Activated T-helper 2 cell treated with anti-CD3 and anti-CD28 coated beads, Interferon-gamma antibody, Interleukin-2, Interleukin-4, amounts not matched to agents 10 μg/mL and 5 μg/mL and 100 μg/mL, durations not matched to agents 14 hours and 24 hours and 36 hours (primary cell): ENCODE measurements at regions not wholly inside any gene's neighbourhood (a gene's known extent, or its start where the extent isn't known, plus 50 kb on each side); places are given as distances from the start of the nearest gene placed in this dataset.

ENCODE experiments used
- DNase-seq: peaks from one replicate; pipeline ENCODE4 v3.0.0; 2021; ENCODE audit warnings: low spot score
- H3K27ac Mint-ChIP-seq: one replicate; pipeline ENCODE4 v1.8.0; 2021; ENCODE audit warnings: mixed read lengths
- H3K27me3 Mint-ChIP-seq: one replicate; pipeline ENCODE4 v1.8.0; 2021; ENCODE audit warnings: low read depth, mixed read lengths
- H3K36me3 Mint-ChIP-seq: one replicate; pipeline ENCODE4 v1.8.0; 2021; ENCODE audit warnings: low read depth, mixed read lengths
- H3K4me1 Mint-ChIP-seq: one replicate; pipeline ENCODE4 v1.8.0; 2021; ENCODE audit warnings: low read depth, mixed read lengths
- H3K4me3 Mint-ChIP-seq: one replicate; pipeline ENCODE4 v1.8.0; 2021; ENCODE audit warnings: low read depth, mild to moderate bottlenecking, moderate library complexity, mixed read lengths
- H3K9me3 Mint-ChIP-seq: one replicate; pipeline ENCODE4 v1.8.0; 2021; ENCODE audit warnings: mixed read lengths
- intact Hi-C: fragments of 100-400 bp; cut with micrococcal nuclease; formaldehyde crosslinking; loops from one replicate; pipeline ENCODE4 v1.15.1; 2023

DNA sequence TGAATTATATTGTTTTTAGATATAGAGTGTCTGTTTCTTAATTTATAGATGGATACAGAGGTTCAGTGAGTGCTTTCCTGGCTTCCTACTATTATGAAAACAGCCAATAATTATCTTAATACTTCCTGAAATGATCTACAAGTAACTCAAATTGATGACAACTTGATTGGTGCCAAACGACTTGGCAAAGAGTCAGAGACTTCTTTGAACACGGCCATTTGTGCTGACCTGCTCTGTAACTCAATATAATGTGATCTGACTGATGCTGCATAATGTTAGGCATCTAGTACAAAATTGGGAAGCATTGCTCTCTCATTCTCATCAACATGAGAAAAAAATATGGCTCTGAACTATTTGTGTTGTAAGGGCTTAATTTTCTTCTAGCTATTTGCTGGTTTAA lies 193.9 kb downstream of the DIPK2A start:
- Mint-ChIP-seq H3K9me3 (no peaks in the 10 kb centered on the region), H3K4me3 (no peak overlapping the region), H3K4me1 (no peaks in the 10 kb centered on the region), H3K27me3 (no peaks in the 10 kb centered on the region), H3K27ac (no peak overlapping the region), H3K36me3 (no peaks in the 10 kb centered on the region)
- intact Hi-C loops: no loop called here
- DNase-seq: no peak

DNA sequence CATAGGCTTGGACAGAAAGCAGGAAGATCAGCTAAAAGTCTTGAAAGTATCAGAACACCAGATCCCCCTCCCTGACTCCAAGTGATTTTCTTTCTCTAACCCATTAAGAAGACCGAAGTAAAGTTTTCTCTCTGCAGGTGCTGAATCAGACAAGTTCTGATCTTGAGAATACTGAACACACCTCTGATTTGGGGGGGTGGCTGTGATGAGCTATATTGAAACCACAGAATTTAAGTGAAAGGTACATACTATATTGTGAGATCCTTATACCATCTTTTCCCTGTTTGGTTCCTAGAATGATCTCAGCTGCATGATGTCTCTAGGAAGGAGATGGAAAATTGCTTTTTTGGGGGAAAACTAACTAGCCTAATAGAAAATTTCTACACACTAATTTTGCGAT lies 196.0 kb downstream of the DIPK2A start:
- intact Hi-C loops: no loop called here
- H3K27ac Mint-ChIP-seq: no peak overlapping the region

GRCh38 chr3:144173491-144173890 lies 201.9 kb downstream of the DIPK2A start:
- no peak for DNase-seq
- no peak overlapping the region for H3K4me3 Mint-ChIP-seq
- H3K27me3 Mint-ChIP-seq: no peaks in the 10 kb centered on the region
- intact Hi-C loops: no loop called here
- H3K9me3 Mint-ChIP-seq: no peaks in the 10 kb centered on the region
- no peak overlapping the region for H3K27ac Mint-ChIP-seq
- no peaks in the 10 kb centered on the region for H3K36me3 Mint-ChIP-seq
- H3K4me1 Mint-ChIP-seq: no peaks in the 10 kb centered on the region

More for the DNA sequence above, 196.0 kb downstream of the DIPK2A start:
- no peak overlapping the region for H3K4me3 Mint-ChIP-seq
- H3K36me3 Mint-ChIP-seq: no peaks in the 10 kb centered on the region
- no peaks in the 10 kb centered on the region for H3K9me3 Mint-ChIP-seq
- H3K27me3 Mint-ChIP-seq: no peaks in the 10 kb centered on the region
- no peaks in the 10 kb centered on the region for H3K4me1 Mint-ChIP-seq
- no peak for DNase-seq

DNA sequence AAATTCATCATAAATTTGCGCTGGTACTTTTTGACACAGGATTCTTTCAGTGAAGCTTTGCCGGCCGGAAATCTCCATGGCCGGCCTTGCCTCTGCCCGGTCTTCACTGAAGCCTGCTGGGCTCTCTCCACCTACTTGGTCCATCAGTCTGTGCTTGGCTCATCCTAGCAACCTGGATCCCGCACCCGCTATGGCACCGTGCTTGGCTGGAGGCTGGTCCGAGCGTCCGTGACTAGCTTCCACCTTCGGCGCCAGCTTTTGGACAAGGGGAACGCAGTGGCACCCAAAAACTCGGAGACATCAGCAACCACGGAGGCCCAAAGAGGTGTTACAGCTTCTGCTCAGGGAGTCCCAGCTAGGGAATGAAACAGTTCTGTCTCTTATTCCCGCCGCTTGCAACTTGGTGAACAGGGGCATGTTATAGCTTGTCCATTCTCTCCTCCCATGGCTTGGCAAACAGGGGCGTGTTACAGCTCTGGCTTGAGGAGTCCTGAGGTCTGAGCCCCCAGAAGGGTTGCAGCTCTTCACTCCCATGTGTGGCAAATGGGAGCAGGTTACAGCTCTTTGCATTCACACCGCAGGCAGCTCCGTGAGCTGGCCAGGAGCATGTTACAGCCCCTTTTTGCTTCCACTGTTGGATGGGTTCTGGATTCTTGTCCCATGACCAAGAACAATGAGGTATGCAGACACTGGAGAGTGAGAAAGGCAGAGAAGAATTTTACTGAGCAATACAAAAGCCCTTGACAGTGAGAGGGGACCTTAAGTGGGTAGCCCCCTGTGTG lies 204.2 kb downstream of the DIPK2A start:
- intact Hi-C loops: no loop called here
- H3K9me3 Mint-ChIP-seq: no peaks in the 10 kb centered on the region
- no peaks in the 10 kb centered on the region for H3K4me1 Mint-ChIP-seq

DNA sequence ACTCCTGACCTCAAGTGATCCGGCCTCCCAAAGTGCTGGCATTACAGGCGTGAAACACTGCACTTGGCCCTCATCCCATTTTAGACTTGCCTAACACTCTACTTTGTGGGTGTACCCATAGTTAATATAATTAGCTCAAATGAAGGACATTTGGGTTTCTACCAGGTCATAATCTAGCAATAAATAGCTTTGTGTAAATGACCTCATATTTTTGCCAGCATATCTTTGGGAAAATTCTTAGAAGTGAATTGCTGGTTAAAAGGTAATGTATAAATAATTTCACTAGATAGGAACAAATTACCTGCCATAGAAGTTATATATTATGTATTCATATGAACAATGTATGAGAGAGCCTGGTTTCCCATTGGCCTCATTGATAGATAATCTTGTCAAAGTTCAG lies 206.0 kb downstream of the DIPK2A start:
- no peaks in the 10 kb centered on the region for H3K36me3 Mint-ChIP-seq
- intact Hi-C loops: no loop called here
- no peak overlapping the region for H3K27ac Mint-ChIP-seq
- DNase-seq: no peak
- no peak overlapping the region for H3K4me3 Mint-ChIP-seq
- no peaks in the 10 kb centered on the region for H3K9me3 Mint-ChIP-seq
- H3K4me1 Mint-ChIP-seq: no peaks in the 10 kb centered on the region
- H3K27me3 Mint-ChIP-seq: no peaks in the 10 kb centered on the region

More for the DNA sequence above, 204.2 kb downstream of the DIPK2A start:
- Mint-ChIP-seq H3K4me3 (no peak overlapping the region), H3K36me3 (no peaks in the 10 kb centered on the region), H3K27ac (no peak overlapping the region), H3K27me3 (no peaks in the 10 kb centered on the region)
- DNase-seq: no peak

DNA sequence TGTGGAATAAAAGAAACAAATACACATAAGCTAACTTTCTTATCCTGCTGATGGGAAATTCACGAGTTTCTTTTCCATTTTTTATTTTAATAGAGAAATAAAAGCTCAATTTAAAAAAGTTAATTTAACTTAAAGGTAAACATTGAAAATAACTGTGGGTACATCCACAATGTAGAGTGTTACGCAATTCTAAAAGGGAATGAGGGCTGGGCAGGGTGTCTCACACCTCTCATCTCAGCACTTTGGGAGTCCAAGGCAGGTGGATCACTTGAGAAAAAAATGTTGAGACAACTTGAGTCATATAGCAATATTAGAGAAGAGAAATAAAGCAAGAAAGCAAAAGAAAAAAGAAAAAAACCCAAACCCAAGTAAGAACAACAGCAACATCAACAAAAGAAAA lies 207.0 kb downstream of the DIPK2A start:
- Mint-ChIP-seq H3K27ac (no peak overlapping the region), H3K36me3 (no peaks in the 10 kb centered on the region), H3K9me3 (no peaks in the 10 kb centered on the region), H3K4me1 (no peaks in the 10 kb centered on the region), H3K27me3 (no peaks in the 10 kb centered on the region), H3K4me3 (no peak overlapping the region)
- intact Hi-C loops: no loop called here
- no peak for DNase-seq

DNA sequence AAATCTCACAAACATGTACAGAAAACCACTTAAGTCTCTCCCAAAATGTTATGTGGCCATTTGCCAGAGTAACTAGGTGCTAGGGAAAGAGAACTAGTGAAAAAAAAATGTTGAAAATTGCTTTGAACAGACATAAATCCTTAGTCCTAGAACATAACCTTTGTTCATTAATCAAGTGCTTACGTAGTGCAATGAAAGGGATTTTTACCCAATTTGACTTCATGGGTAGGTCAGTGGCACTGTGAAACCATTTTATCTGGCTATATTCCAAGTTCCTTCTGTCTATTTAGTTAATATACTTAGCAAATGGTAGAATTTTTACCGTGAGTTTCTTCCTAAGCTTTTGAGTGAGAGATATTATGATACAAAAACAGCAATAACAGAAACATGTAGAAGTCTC lies 209.4 kb downstream of the DIPK2A start:
- no peaks in the 10 kb centered on the region for H3K27me3 Mint-ChIP-seq
- no peak overlapping the region for H3K4me3 Mint-ChIP-seq
- no peaks in the 10 kb centered on the region for H3K9me3 Mint-ChIP-seq
- H3K4me1 Mint-ChIP-seq: no peaks in the 10 kb centered on the region
- H3K36me3 Mint-ChIP-seq: no peaks in the 10 kb centered on the region
- no peak for DNase-seq
- no peak overlapping the region for H3K27ac Mint-ChIP-seq
- intact Hi-C loops: no loop called here

GRCh38 chr3:144182501-144182900 lies 210.9 kb downstream of the DIPK2A start:
- Mint-ChIP-seq H3K27ac (no peak overlapping the region), H3K9me3 (no peaks in the 10 kb centered on the region), H3K4me1 (no peaks in the 10 kb centered on the region), H3K4me3 (no peak overlapping the region), H3K36me3 (no peaks in the 10 kb centered on the region), H3K27me3 (no peaks in the 10 kb centered on the region)
- intact Hi-C loops: no loop called here
- DNase-seq: no peak

DNA sequence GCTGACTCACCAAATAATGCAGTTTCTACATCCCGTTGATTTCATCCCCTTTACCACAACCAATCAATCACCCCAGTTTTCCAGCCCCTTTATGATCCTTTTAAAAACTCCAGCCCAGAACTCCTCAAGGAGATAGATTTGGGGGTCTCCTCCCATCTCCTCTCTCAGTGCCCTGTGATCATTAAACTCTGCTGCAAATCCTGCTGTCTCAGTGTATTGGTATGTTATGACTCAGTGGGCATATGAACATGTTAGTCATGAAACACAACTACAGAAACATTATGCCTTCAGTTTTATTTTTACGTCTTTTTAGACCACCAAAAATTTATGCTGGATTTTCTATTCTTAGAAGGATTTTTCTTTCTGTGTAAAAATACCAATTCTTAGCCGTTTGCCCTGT lies 213.7 kb downstream of the DIPK2A start:
- no peaks in the 10 kb centered on the region for H3K4me1 Mint-ChIP-seq
- H3K9me3 Mint-ChIP-seq: no peaks in the 10 kb centered on the region
- H3K27ac Mint-ChIP-seq: no peak overlapping the region
- DNase-seq: no peak
- H3K27me3 Mint-ChIP-seq: no peaks in the 10 kb centered on the region
- intact Hi-C loops: no loop called here
- H3K36me3 Mint-ChIP-seq: no peaks in the 10 kb centered on the region
- no peak overlapping the region for H3K4me3 Mint-ChIP-seq

GRCh38 chr3:144187531-144188210 lies 216.0 kb downstream of the DIPK2A start:
- H3K4me1 Mint-ChIP-seq: no peaks in the 10 kb centered on the region
- no peaks in the 10 kb centered on the region for H3K36me3 Mint-ChIP-seq
- H3K9me3 Mint-ChIP-seq: no peaks in the 10 kb centered on the region
- H3K27me3 Mint-ChIP-seq: no peaks in the 10 kb centered on the region
- H3K27ac Mint-ChIP-seq: no peak overlapping the region
- DNase-seq: no peak
- no peak overlapping the region for H3K4me3 Mint-ChIP-seq
- intact Hi-C loops: no loop called here

DNA sequence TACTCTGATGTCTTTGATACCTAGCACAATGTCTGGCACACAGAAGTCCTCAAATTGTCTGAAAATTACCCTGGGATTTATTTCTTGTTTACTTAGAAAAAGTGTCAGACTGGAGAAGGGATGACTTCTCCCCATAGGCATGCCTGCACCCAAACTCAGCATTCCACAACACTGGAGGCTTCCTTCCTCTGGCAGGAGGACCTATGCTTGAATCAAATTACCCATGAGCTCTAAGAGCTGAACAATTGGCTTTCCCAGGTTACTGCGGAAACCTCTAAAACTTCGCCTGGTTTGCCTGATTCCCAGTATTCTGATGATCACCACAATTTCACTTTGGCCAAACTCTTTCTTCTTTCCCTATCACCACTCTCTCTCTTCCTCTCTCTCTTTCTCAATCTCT lies 217.4 kb downstream of the DIPK2A start:
- no peak overlapping the region for H3K27ac Mint-ChIP-seq

DNA sequence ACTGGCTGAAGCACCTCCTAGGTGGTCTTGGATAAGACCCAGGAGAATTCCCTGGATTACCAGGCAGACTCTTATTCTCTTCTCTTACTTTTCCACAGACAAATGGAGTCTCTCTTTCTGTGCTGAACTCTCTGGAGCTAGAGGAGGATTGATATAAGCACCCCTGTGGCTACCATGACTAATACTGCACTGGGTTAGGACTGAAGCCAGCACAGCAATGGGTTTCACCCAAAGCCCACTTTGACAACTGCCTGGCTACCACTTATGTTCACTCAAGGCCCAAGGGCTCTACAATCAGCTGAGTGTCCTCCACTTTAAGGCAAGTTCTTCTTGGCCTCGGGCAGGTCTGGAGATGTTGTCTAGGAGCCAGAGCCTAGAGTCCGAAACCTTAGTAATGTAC lies 225.5 kb downstream of the DIPK2A start:
- no peak overlapping the region for H3K4me3 Mint-ChIP-seq
- intact Hi-C loops: no loop called here

More for the DNA sequence above, 217.4 kb downstream of the DIPK2A start:
- no peak for DNase-seq
- intact Hi-C loops: no loop called here
- Mint-ChIP-seq H3K36me3 (no peaks in the 10 kb centered on the region), H3K4me3 (no peak overlapping the region), H3K9me3 (no peaks in the 10 kb centered on the region), H3K27me3 (no peaks in the 10 kb centered on the region), H3K4me1 (no peaks in the 10 kb centered on the region)

GRCh38 chr3:144197582-144197981 lies 226.0 kb downstream of the DIPK2A start:
- Mint-ChIP-seq H3K27me3 (no peaks in the 10 kb centered on the region), H3K4me3 (no peak overlapping the region), H3K36me3 (no peaks in the 10 kb centered on the region), H3K4me1 (no peaks in the 10 kb centered on the region), H3K27ac (no peak overlapping the region), H3K9me3 (peaks cover 6% of the 10 kb centered on the region)
- no peak for DNase-seq
- intact Hi-C loops: no loop called here

More for the DNA sequence above, 225.5 kb downstream of the DIPK2A start:
- H3K27ac Mint-ChIP-seq: no peak overlapping the region
- H3K27me3 Mint-ChIP-seq: no peaks in the 10 kb centered on the region
- H3K36me3 Mint-ChIP-seq: no peaks in the 10 kb centered on the region
- H3K9me3 Mint-ChIP-seq: peaks cover 6% of the 10 kb centered on the region
- no peaks in the 10 kb centered on the region for H3K4me1 Mint-ChIP-seq
- DNase-seq: no peak
